GM18861 (cell line): ENCODE measurements at regions not wholly inside any gene's neighbourhood (a gene's known extent, or its start where the extent isn't known, plus 50 kb on each side); places are given as distances from the start of the nearest gene placed in this dataset.
"Not testable (repeated sequence)": the region's sequence is repeated elsewhere in the genome, so short reads cannot be mapped to it uniquely, and the experiment has no call there.

Experiments used
- ATAC-seq: cut with Tn5 transposase; IDR thresholded peaks from one replicate; pipeline ENCODE4 v1.9.1; 2021; ENCODE audit not compliant: unreplicated experiment

DNA sequence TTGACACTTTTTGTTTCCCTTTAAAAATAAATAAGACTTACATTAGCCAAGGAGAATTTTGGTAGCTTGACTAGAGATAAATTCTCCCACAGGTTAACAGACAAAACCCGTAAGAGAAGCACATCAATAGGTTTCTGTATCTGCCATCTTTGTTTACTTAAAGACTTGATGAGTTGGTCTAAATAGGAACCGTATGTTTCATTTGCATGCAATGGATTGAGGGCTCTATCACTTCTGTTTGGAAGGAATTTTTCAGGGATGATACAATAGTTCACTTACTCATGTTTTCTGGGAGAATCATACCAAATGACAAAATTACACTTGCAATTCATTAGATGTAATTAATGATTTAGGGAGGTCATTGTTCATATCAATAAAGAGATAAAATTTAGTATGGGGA, 631.5 kb upstream of the NR2F2 start:
- no peak for ATAC-seq

DNA sequence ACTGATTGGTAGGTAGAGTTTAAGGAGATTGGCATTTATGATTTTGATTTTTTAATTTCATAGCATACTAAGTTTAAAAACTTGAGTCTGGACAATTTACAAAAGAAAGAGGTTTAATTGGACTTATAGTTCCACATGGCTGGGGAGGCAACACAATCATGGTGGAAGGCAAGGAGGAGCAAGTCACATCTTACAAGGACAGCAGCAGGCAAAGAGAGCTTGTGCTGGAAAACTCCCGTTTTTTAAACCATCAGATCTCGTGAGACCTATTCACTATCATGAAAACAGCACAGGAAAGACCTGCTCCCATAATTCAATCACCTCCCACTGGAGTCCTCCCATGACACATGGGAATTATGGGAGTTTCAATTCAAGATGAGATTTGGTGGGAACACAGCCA, 630.9 kb upstream of the NR2F2 start:
- no peak for ATAC-seq

DNA sequence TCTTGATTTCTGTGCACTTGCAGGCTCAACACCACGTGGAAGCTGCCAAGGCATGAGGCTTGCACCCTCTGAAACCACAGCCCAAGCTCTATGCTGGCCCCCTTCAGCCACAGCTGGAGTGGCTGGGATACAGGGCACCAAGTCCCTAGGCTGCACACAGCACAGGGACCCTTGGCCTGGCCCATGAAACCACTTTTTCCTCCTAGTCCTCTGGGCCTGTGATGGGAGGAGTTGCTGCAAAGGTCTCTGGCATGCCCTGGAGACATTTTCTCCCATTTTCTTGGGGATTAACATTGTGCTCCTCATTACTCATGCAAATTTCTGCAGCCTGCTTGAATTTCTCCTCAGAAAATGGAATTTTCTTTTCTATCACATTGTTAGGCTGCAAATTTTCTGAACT, 629.8 kb upstream of the NR2F2 start:
- not testable (repeated sequence) for ATAC-seq

DNA sequence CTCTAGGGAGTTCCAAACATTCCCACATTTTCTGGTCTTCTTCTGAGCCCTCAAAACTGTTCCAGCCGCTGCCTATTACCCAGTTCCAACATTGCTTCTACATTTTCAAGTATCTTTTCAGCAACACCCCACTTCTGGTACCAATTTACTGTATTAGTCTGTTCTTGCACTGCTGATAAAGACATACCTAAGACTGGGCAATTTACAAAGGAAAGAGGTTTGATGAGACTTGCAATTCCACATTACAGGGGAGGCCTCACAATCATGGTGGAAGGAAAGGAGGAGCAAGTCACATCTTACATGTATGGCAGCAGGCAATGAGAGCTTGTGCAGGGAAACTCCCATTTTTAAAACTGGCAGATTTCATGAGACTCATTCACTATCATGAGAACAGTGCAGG, 629.1 kb upstream of the NR2F2 start:
- no peak for ATAC-seq

DNA sequence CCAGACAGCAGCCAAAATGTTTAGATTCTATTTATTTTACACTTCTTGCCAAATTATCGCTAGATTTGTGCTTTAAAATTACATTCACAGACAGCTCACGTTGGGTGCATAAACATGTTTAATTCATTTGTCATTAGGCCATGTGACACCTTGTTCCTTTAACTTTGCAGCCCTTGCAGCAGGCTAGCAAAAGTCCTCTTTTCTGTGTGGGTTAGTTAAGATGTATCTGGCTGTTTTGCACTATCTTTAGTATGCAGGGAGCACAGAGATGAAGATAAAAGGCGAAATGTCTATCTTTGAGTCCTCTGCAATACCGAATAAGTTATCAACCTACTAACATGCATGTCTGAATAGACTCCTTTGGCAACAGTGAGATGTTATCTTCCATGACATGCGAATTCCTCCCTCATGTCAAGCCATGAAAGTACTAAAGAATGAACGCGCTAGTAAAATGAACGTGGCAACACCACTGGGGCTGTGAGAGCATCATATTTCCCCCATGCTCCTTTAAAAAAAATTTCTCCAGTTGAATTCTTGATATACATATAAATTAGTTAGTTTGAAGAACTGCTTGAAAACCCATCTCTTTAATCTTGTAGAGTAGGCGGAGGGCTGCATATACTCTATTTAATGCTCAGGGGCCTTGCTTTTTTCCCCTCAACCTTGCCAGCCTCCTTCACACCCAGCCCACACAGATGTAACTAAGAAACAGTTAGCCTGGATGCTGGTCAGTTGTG, 620.4 kb upstream of the NR2F2 start:
- no peak for ATAC-seq

DNA sequence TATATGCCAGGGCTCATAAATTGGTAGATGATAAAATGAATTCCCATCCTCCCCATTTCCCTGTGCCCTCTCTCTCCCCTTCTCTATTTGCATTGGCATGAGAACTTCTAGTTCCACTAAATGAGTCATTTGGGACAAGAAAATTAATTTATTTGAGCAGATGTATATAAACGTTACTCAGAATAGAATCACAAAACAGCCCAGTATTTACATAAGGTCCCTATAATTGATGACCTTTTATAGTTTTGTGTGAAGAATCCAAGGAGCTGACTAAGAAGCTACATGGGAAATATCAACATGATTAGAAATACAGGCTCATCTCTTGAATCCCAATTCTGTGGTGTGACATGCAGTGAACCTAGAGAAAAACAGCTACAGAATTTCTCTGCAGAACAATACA, 617.7 kb upstream of the NR2F2 start:
- no peak for ATAC-seq

DNA sequence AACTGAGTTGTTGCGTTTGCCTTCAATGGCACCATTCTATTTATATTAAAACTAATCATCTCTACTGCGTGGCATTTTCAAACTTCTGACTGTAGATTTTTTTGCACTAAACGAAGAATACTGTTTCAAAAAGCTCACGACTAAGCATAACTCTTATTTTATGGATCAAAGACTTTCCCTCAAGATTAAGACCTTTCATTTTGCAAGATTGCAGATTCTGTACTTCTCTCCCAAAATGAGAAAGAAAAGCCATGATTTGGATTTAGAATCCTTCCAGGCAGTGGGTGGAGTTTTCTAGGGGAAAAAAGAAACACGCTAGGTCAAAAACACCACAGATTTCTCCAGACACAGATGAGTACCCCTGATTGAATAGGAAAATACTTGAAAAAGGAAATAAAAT, 617.2 kb upstream of the NR2F2 start:
- ATAC-seq = no peak

DNA sequence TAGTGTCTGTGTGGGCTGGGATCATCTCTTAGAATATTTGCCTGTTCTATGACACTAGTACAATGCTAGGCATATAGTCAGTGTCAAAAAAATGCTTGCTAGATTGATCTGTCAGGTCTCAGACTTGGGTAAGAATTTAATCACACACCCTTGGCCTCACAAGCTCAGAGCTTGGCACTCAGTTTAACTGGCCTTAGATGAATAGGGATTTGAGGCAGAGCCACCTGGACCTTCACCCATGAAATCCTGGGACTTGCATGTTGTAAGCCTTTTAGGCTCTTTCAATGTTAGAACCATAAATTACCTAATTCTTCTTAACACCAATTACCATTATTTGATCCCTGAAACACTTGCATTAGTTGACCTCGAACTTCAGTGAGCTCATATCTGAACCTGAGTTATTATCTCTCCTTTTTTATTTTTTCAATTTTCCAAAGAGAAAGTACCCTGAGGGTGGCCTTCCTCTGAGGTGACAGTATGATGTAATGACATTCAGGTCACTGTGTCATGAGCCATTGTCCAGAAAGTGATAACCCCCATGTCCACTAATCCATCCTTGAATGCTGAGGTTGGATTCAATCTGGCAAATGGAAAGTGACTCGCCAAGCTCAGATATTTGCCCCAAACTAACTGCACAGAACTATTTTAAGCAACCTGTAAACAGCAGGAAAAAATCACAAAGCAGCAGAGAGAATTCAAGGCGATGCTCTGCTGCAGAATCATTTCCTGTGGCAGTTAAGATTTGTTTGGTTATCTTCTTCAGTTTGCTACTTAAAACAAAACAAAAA, 615.2 kb upstream of the NR2F2 start:
- ATAC-seq = no peak

DNA sequence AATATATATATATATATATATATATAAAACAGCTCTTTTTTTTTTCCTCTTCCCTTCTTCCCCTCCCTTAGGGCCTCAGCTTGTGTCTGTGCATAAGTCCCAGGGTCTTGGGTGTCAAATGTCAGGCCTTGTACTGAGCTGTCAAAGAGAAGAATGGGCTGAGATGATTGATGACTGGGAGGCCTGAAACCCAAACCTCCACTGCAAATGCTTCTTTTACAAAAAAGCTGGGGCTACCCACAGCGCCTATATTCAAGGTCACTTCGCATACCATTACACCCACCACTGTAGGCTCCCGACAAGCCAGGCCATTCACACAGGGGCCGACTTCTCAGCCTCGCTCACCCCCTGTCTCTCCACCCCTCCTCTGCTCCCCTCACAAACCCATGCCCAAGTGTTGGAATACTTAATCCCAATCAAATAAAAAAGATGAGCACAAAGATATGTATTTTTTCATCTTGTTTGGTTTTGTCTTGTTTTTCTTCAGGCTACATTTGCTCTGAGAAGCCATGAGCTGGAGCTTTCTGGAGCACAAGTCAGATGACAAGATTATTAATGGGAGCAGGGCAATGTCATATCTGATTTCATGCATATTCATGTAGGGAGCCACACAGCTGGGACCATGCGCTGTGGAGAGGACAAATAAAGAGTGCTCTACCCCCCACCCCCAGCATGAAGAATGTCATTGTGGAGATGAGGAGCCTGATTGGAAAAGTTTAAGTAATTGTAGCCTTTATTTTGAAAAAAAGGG, 614.4 kb upstream of the NR2F2 start:
- no peak for ATAC-seq

DNA sequence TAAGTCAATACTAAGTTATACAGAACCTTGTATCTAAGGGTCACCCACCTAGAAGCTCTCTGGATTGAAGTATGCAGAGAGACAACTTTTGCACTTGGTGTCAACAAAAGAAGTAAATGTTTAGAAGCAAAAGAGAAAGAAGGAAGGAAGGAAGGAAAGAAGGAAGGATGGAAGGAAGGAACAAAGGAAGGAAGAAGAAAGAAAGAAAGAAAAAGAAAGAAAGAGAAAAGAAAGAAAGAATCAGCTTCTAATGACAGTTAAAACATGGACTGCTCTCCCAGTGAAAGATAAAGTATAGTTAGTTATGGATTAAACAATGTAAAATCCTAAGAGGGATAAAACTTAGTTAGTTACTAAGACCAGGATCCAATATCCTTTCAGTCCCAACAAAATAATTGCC, 613.8 kb upstream of the NR2F2 start:
- no peak for ATAC-seq

DNA sequence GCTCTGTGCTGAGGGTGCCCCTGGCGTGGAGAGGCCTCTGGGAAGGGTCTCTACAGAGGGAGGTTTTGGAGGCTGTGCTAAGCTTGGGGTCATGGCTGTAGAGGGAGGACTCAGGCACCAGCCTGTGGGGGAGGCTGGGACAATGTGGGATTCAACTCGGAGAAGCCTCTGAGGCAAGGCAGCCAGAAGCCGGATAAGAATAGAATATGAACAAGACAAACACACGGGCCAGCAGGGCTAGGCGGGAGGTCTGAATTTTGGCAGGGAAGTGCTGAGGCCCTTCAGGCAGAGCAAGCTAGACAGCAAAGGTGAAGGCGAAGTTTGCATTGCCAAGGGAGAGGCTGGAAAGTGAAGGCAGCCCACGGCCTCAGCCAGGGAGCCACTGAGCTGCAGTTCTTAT, 612.1 kb upstream of the NR2F2 start:
- no peak for ATAC-seq

DNA sequence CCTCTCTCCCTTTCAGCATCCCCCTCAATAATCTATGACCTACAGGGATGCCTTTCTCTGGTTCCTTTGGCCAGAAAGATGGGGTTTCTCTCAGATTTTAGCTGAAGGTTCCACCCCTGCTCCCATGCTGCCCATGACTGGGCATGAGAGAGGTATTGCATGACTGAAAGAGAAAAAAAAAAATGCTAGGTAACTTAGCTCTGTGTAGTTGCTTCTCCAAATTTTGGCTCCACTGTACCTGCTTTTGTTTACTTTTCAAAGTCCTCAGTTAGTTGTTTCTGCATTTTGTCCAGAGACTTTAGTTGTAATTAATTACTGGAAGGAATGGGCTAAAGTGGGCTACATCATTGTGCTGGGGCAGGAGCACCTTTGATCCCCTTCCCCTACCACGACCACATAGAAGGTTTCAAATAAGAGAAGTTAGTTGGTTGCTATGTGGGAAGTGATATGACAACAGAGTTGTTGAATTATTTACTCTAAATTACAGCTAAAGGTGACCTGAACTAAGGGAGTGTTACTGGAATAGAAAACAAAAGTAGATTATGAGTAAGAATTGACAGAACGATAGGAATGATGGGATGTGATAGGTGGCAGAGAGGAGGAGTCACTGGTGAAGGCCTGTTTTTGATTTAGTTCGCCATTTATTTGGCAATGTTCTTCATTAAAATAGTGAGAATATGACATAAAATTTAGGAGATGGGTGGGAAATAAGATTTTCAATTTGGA, 605.4 kb upstream of the NR2F2 start:
- no peak for ATAC-seq

DNA sequence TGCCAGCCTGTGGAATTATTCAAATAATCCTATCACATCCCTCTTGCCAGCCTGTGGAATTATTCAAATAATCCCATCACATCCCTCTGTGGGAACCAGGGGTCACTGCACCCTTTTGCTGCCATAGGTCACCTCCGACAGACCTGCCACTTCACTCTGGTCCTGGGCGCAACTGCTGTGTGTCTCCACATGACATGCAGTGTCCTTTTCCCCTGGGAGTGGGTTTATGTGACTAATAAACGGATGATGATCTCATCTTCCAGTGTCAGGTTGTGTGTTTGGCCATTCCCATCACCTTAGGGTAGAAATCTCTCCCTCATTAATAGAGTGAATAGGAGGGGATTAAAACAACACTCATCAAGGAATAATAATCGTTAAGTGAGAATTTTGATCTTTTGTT, 603.6 kb upstream of the NR2F2 start:
- ATAC-seq = no peak

DNA sequence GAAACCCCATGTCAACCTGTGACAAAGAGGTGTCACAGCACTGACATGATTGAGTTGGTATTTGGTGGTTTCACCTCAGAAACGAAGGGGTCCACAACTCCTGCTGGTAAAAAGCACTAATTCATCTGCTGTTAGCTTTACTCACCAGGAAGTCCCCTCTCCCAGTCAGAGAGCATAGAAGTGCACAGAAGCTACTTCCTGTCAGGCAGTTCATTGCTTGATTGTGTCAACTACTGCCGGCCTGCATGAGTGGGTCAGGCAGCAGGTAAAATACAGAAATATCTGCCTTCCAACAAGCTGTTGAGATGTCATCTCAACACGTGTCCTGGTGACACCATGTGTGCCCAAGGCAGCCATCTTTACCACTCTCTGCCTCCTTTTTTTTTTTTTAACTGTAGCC, 596.6 kb upstream of the NR2F2 start:
- ATAC-seq = no peak

DNA sequence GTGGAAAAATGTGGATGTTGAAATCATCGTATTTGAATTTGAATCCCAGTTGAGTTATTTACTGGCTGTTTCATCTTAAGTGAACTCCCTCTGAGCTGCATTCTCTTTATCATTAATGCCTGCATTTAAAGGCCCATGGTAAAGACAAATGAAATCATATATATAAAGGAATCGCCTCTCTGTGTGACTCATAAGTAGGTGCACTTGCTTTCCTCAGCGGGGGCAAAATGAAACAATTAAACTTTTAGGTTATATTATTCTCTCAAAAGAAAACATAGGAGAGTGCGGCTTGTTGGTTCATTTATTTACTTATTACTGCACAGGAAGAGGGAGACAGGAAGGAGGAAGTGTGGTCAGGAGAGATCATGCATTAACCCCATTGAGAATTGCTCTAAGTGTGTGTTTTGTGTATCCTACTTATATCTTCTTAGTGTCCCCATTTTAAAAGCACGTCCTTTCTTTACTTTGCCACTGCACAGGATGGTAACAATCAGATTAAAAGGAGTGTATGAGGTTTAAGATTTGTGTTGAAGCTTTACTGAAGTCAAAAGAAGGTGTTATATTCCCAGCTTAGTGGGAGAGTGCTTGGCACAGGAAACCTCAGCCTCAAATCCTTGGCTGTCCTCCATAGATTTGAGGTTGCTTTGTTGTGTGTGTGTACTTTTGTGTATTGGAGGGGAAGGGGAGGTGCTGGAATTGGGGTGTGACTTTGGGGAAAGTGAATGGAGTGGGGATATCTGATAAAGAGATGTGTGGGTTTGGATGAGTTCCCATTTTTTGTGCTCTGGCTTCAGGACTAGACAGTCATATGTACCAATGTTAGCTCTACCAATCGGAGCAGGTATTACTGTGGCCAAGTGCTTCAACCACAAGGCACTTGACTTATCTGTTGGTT, 595.8 kb upstream of the NR2F2 start:
- no peak for ATAC-seq

DNA sequence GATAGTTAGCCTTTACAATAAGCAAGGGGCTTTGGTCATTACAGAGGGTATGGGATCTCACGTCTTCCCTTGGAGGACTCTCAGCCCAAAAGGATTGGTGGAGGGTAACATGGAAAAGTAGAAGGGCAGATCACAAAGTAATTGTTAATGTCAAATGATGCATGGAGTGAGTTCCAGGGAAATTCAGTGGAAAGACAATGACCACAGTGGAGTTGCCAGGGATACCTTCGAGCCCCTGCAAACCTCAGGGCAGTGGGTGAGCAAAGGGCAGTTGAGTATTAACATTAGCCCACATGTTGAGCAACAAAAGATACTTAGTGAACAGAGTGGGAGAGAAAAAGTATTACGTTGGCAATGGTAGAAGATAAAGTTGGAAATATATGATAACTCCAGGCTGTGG, 593.4 kb upstream of the NR2F2 start:
- ATAC-seq = no peak

DNA sequence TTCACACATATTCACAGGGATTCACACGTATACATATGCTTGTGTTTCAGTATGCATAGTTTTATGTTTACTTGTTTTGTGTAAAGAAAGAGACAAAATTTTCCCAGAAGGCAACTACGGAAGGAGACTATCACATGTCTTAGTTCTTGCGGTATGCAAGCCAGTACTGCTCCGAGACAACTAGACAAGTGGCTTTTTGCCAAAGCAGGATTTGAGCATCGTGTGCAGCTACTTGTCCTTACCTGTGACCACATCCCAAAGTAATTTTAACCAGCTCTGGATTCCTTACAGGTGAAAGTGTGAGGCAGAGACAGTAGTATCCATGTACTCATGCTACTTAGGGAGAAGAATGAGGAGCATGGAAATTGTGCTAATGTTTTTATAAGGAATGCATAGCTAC, 591.4 kb upstream of the NR2F2 start:
- no peak for ATAC-seq

DNA sequence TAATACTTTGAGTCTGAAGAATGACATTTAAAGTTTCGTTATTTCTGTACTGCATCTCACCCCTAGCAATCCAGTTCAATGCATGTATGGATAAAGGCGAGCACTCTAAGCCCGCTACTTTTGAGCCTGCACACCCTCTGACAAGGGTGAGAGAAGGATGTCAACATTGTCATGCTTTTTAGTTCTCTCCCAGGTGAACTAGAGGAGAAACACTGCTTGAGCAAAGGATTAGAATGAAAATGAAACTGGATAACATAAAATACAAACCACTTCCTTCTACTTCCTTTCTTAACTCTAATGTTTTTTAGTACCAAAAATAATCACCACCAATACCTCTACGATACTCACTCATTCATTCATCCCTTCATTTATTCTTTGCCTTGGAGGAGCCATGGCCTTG, 588.7 kb upstream of the NR2F2 start:
- no peak for ATAC-seq

DNA sequence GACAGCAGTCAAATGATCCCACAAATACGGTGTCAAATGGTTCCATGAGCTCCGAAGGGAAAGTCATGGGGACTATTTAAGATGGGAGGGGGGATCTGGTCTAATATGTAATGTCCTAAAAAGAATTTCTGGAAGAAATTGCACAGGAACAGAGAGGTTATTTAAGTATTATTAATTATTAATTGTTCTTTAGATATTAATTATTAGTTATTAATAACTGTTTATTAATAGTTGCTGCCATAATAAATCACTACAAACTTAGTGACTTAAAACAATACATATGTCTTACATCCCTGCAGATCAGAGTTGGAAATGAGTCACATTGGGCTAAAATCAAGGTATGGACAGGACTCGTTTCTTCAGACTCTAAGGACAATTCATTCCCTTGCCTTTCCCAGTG, 588.2 kb upstream of the NR2F2 start:
- no peak for ATAC-seq

DNA sequence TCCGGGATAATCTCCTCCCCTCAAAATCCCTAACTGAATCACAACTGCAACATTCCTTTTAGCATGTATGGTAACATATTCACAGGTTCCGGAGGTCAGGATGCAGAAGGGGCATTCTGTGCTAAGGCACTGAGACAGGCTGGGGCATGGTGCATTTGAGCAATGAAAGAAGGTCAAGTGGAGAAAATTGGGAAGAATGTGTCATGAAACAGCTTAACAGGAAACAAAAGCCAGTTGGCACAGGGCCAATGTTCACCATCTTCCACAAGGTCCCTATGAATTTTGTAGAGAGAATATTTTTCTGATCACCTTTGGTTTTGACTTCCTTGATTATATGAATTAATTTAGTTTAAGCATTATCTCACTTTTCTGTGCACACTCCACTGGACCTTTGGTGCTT, 587.7 kb upstream of the NR2F2 start:
- ATAC-seq = no peak
